Kidney (tissue), 13 donors: ENCODE measurements at regions not wholly inside any gene's neighbourhood (a gene's known extent, or its start where the extent isn't known, plus 50 kb on each side); places are given as distances from the start of the nearest gene placed in this dataset.

Experiments
- DNase-seq, 5 donors: peaks; one replicate each; pipeline ENCODE4 v3.0.0-alpha.2; 2013 to 2020
- FAIRE-seq: peaks from 2 replicates; lab custom pipeline; 2012; peaks lifted over from hg19 to GRCh38; lab: Jason Lieb, UNC
- H3K27ac ChIP-seq, 2 donors: one replicate each; pipeline ENCODE4 v1.7.0; 2013; ENCODE audit warnings: low read depth in 2 of 2, low read length in 2 of 2, inconsistent platforms in 1 of 2
- H3K27me3 ChIP-seq: one replicate; pipeline ENCODE4 v1.7.1; 2013; ENCODE audit warnings: low read length, inconsistent platforms; ENCODE audit not compliant: control insufficient read depth, insufficient read depth
- H3K36me3 ChIP-seq, 3 donors: one replicate each; pipeline versions ENCODE4 v1.7.0 to v1.7.1; 2013; ENCODE audit warnings: low read length in 3 of 3, control low read depth in 1 of 3, inconsistent platforms in 1 of 3; ENCODE audit not compliant: insufficient read depth in 3 of 3, control insufficient read depth in 2 of 3
- H3K4me1 ChIP-seq, 3 donors: one replicate each; pipeline versions ENCODE4 v1.7.0 to v1.7.1; 2013; ENCODE audit warnings: low read length in 3 of 3, inconsistent platforms in 1 of 3, low read depth in 1 of 3; ENCODE audit not compliant: control insufficient read depth in 2 of 3, insufficient read depth in 2 of 3
- H3K4me3 ChIP-seq, 3 donors: one replicate each; pipeline versions ENCODE4 v1.7.0 to v1.8.1; 2013; ENCODE audit warnings: low read length in 3 of 3, control low read depth in 1 of 3, inconsistent platforms in 1 of 3
- H3K9ac ChIP-seq, 3 donors: one replicate each; pipeline versions ENCODE4 v1.7.0 to v1.7.1; 2013; ENCODE audit warnings: low read length in 3 of 3, control low read depth in 1 of 3, inconsistent platforms in 1 of 3
- H3K9me3 ChIP-seq, 3 donors: one replicate each; pipeline versions ENCODE4 v1.7.0 to v1.7.1; 2013; ENCODE audit warnings: low read length in 3 of 3, control low read depth in 1 of 3, inconsistent platforms in 1 of 3; ENCODE audit not compliant: control insufficient read depth in 2 of 3, insufficient read depth in 1 of 3
- intact Hi-C: fragments of 100-400 bp; cut with DNase I; formaldehyde crosslinking; loops from one replicate; pipeline ENCODE4 v1.11.1; 2022
- TF ChIP-seq, protein P1 (sequence below): IDR thresholded peaks from 3 replicates; pipeline ENCODE4 v1.5.1; 2012; ENCODE audit warnings: mild to moderate bottlenecking, moderate library complexity, borderline replicate concordance; ENCODE audit not compliant: insufficient read depth; ENCODE audit errors: extremely low read depth
- donor health status: control.
- donor health status: control.
- donor health status: control.
- donor health status: control.
- donor health status: control.
- donor health status: DM: yes; HTN: yes; CAD: no.
- donor health status: Normal renal cell carcinoma (clear cell type).

DNA sequence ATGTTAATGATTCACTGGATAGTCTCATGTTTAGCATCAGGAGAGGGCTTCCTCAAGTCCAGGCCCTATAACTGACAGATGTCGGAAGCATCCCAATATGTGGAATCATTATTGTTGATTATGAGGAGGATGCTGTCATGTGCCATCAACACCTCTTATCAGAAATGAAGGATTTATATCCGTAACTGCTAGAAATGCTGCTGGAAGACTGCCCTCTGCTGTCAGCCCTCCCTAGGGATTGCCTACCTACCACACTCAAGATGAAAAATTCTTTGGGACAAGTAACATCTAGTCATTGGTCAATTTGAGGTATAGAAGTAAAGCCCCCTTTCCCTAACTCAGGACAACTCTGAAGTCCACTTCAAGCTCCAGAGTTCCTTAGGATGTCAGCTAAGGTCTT lies 1166.5 kb upstream of the NXPH2 start:
- intact Hi-C loops: no loop called here
- Histone ChIP-seq H3K4me3 (no peak overlapping the region), H3K27me3 (no peaks in the 10 kb centered on the region), H3K9me3 (no peaks in the 10 kb centered on the region), H3K9ac (no peak overlapping the region), H3K4me1 (no peaks in the 10 kb centered on the region), H3K36me3 (no peaks in the 10 kb centered on the region), H3K27ac (no peak overlapping the region)
- DNase-seq (no peak), FAIRE-seq (no peak)
- TF ChIP-seq, protein P1, sequence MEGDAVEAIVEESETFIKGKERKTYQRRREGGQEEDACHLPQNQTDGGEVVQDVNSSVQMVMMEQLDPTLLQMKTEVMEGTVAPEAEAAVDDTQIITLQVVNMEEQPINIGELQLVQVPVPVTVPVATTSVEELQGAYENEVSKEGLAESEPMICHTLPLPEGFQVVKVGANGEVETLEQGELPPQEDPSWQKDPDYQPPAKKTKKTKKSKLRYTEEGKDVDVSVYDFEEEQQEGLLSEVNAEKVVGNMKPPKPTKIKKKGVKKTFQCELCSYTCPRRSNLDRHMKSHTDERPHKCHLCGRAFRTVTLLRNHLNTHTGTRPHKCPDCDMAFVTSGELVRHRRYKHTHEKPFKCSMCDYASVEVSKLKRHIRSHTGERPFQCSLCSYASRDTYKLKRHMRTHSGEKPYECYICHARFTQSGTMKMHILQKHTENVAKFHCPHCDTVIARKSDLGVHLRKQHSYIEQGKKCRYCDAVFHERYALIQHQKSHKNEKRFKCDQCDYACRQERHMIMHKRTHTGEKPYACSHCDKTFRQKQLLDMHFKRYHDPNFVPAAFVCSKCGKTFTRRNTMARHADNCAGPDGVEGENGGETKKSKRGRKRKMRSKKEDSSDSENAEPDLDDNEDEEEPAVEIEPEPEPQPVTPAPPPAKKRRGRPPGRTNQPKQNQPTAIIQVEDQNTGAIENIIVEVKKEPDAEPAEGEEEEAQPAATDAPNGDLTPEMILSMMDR: no peak

DNA sequence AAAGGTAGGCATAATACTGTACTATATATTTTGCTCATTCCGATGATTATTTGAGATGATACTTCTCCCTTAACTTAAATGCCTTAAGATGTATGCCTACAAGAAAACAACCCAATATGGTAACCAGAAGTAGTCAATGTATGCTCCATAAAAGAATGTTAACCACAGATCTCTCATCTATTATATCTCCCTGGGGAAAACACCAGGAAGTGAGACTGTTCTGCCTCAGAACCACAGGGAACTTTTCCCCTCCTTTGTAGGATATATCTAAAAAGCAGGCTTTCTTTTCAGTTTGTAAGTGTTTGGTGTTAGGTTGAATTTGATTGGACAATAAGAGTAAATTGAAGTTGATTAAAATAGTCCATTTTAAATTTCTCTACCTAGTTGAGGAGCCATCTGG lies 1160.5 kb upstream of the NXPH2 start:
- Histone ChIP-seq H3K9ac (no peak overlapping the region), H3K27me3 (no peaks in the 10 kb centered on the region), H3K4me1 (no peaks in the 10 kb centered on the region), H3K9me3 (no peaks in the 10 kb centered on the region), H3K27ac (no peak overlapping the region), H3K4me3 (no peak overlapping the region), H3K36me3 (no peaks in the 10 kb centered on the region)
- FAIRE-seq (no peak), DNase-seq (no peak)
- TF ChIP-seq, protein P1: no peak
- intact Hi-C loops: no loop called here

DNA sequence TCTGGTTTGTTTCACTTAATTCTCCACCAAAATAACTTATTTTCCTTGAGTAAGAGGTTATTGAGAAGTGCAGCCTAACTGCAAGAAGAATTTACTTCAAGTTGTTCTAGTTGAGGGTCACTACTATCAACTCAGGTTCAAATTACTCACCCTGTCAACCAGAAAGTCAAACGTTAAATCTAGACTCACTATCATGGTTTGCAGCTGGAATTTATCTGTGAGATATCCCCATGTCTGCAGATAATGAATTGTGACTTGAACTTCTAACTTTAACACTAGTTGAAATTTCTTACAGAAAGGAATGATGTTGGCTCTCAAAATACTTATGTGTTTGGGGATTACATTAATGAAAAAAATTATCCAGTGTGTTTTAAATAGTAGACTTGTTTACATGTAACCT lies 1145.7 kb upstream of the NXPH2 start:
- peak in 2 of 5 donors; percentile 8 to 24 for DNase-seq
- TF ChIP-seq, protein P1: no peak
- no peaks in the 10 kb centered on the region for H3K36me3 ChIP-seq
- H3K9ac ChIP-seq: no peak overlapping the region
- H3K27ac ChIP-seq: no peak overlapping the region
- no peaks in the 10 kb centered on the region for H3K9me3 ChIP-seq
- no peaks in the 10 kb centered on the region for H3K27me3 ChIP-seq
- H3K4me3 ChIP-seq: no peak overlapping the region
- intact Hi-C loops: no loop called here
- H3K4me1 ChIP-seq: no peaks in the 10 kb centered on the region
- FAIRE-seq: no peak

DNA sequence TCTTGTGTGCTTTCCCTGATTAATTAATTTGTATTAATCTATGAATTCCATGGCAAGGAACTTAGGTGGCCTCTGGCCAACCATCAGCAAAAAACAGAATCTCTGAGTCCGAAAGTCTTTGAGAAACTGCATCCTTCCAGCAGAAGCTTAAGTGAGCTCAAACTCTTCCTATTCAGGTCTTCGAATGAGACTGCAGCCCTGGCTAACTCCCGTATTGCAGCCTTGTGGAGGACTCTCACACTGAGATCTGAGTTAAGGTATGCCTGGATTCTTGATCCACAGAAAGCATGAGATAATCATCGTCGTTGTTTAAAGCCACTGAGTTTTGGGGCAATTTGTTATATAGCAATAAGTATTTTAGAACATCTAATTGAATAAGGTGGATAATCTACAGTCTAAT lies 1143.9 kb upstream of the NXPH2 start:
- Histone ChIP-seq H3K9ac (no peak overlapping the region), H3K9me3 (no peaks in the 10 kb centered on the region), H3K4me3 (no peak overlapping the region), H3K36me3 (no peaks in the 10 kb centered on the region), H3K27me3 (no peaks in the 10 kb centered on the region), H3K4me1 (no peaks in the 10 kb centered on the region), H3K27ac (no peak overlapping the region)
- FAIRE-seq: no peak
- intact Hi-C loops: no loop called here
- TF ChIP-seq, protein P1: no peak
- no peak for DNase-seq
